ENCODE measurements at regions not wholly inside any gene's neighbourhood (a gene's known extent, or its start where the extent isn't known, plus 50 kb on each side); places are given as distances from the start of the nearest gene placed in this dataset.

DNA sequence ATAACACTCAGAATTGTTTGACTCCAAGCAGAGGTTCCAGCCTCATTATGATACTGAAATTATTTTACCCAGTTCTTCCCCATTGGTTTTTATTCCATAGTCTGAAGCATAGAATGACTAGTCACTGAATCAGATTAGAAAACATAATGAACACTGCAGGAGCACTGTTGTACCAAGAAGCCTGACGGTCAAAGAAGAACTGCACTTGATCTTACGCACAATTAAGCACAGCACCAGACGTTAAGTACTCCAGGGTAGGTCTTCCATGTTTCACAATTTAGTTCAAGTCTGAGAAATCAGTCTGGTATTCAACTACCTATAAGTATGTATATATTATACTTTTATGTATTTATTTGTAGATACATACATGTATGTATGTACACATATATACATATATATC is 973.5 kb upstream of the SPRY2 start:
- Histone ChIP-seq H3K36me3 (ENCODE audit: insufficient read depth, low read length) (no peaks in the 10 kb centered on the region), H3K27me3 (ENCODE audit: control insufficient read depth in 1 of 2, insufficient read depth in 2 of 2, low read length in 2 of 2) (no peaks in the 10 kb centered on the region), H3K27ac (ENCODE audit: low read depth, low read length) (no peak overlapping the region), H3K9ac (ENCODE audit: low read length) (no peak overlapping the region), H3K4me1 (ENCODE audit: insufficient read depth, low read length) (no peaks in the 10 kb centered on the region), H3K4me3 (ENCODE audit: low read depth in 1 of 2, low read length in 2 of 2) (no peak overlapping the region), H3K9me3 (ENCODE audit: low read length) (no peaks in the 10 kb centered on the region)

DNA sequence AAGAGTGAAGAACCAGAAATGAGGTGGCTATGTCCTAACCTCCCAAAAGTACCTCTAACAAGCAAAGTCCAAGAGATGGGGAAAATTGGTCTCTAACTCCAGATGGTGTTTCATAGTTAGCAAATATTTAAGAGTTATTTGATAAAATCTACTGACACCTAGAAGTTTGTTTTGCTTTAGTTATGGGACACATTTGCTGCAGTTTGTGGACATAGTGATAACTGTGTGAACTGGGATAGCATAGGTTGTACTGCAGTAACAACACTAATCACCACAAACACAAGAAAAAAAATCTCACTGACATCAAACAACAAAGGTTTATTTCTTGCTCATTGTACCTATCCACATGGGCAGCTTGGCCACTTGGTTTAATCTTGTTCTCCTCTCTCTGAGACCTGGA is 965.0 kb upstream of the SPRY2 start:
- no peak overlapping the region for H3K4me3 ChIP-seq (ENCODE audit: low read depth in 1 of 2, low read length in 2 of 2)
- no peaks in the 10 kb centered on the region for H3K9me3 ChIP-seq (ENCODE audit: low read length)
- no peaks in the 10 kb centered on the region for H3K36me3 ChIP-seq (ENCODE audit: insufficient read depth, low read length)
- H3K4me1 ChIP-seq (ENCODE audit: insufficient read depth, low read length): no peaks in the 10 kb centered on the region
- H3K27me3 ChIP-seq (ENCODE audit: control insufficient read depth in 1 of 2, insufficient read depth in 2 of 2, low read length in 2 of 2): no peaks in the 10 kb centered on the region
- H3K27ac ChIP-seq (ENCODE audit: low read depth, low read length): no peak overlapping the region
- no peak overlapping the region for H3K9ac ChIP-seq (ENCODE audit: low read length)

DNA sequence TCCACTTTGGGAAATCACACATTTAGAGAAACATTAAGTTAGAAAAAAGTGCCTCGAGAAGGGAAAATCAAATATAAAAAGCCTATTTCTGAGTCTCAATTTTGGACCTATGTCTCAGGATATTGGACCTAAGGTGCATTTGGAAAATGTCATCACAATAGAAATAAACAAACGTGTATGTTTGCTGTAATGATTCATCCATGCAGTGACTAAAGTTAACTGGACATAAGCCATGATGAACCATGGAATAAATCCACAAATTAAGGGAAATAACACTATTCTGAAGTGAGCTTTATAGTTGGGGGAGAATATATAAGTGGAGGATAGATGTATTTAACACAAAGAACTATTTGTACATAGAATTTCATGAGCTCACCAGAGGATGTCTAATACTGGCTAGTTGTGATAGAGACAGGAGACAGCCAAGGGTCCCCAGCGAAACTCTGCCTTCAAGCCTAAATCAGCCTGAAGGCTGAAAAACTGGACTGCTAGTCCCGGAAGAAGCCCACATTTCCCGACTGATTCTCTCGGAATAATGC is 963.3 kb upstream of the SPRY2 start:
- H3K27me3 ChIP-seq (ENCODE audit: control insufficient read depth in 1 of 2, insufficient read depth in 2 of 2, low read length in 2 of 2): no peaks in the 10 kb centered on the region
- no peaks in the 10 kb centered on the region for H3K4me1 ChIP-seq (ENCODE audit: insufficient read depth, low read length)
- H3K4me3 ChIP-seq (ENCODE audit: low read depth in 1 of 2, low read length in 2 of 2): no peak overlapping the region
- H3K9me3 ChIP-seq (ENCODE audit: low read length): no peaks in the 10 kb centered on the region
- no peak overlapping the region for H3K9ac ChIP-seq (ENCODE audit: low read length)
- no peaks in the 10 kb centered on the region for H3K36me3 ChIP-seq (ENCODE audit: insufficient read depth, low read length)
- H3K27ac ChIP-seq (ENCODE audit: low read depth, low read length): no peak overlapping the region

DNA sequence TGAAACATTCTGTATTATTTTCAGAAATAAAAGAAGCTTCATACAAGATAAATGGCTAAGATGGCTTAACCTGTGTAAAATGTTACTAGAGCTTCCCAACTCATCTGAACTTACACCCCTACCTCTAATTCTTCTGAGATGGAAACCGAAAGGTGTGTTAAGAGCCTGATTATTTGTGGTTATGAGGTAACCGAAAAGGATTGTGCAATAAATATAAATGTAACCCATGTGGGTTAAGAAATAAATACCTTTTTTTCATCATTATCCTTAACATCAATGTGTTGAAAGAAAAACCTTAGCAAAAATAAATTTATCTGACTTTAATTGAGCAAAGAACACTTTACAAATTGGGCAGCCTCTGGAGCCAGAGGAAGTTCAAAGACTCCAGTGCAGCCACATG is 961.8 kb upstream of the SPRY2 start:
- Histone ChIP-seq H3K36me3 (ENCODE audit: insufficient read depth, low read length) (no peaks in the 10 kb centered on the region), H3K9ac (ENCODE audit: low read length) (no peak overlapping the region), H3K4me1 (ENCODE audit: insufficient read depth, low read length) (no peaks in the 10 kb centered on the region), H3K4me3 (ENCODE audit: low read depth in 1 of 2, low read length in 2 of 2) (no peak overlapping the region), H3K9me3 (ENCODE audit: low read length) (no peaks in the 10 kb centered on the region), H3K27me3 (ENCODE audit: control insufficient read depth in 1 of 2, insufficient read depth in 2 of 2, low read length in 2 of 2) (no peaks in the 10 kb centered on the region), H3K27ac (ENCODE audit: low read depth, low read length) (no peak overlapping the region)

DNA sequence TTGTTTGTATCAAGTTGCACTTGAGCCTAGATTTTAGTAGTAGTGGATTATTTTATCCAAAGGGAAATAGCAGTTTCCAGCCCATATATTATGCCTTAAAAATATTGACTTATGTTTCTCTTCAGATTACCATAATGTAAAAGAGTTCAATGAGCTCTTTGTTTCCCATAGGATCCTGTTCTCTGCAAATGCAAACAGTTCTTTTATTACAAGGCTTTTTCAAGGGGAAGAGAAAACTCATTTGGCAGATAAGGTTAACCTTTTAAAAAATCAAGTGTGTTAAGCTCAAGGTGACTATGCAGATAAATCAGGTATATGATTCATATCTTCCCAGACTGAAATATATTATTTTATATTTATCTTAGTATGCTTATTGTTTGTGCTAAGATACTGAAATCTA is 961.2 kb upstream of the SPRY2 start:
- H3K9me3 ChIP-seq (ENCODE audit: low read length): no peaks in the 10 kb centered on the region
- H3K4me1 ChIP-seq (ENCODE audit: insufficient read depth, low read length): no peaks in the 10 kb centered on the region
- H3K9ac ChIP-seq (ENCODE audit: low read length): no peak overlapping the region
- no peak overlapping the region for H3K27ac ChIP-seq (ENCODE audit: low read depth, low read length)
- H3K4me3 ChIP-seq (ENCODE audit: low read depth in 1 of 2, low read length in 2 of 2): no peak overlapping the region
- H3K27me3 ChIP-seq (ENCODE audit: control insufficient read depth in 1 of 2, insufficient read depth in 2 of 2, low read length in 2 of 2): no peaks in the 10 kb centered on the region
- no peaks in the 10 kb centered on the region for H3K36me3 ChIP-seq (ENCODE audit: insufficient read depth, low read length)

DNA sequence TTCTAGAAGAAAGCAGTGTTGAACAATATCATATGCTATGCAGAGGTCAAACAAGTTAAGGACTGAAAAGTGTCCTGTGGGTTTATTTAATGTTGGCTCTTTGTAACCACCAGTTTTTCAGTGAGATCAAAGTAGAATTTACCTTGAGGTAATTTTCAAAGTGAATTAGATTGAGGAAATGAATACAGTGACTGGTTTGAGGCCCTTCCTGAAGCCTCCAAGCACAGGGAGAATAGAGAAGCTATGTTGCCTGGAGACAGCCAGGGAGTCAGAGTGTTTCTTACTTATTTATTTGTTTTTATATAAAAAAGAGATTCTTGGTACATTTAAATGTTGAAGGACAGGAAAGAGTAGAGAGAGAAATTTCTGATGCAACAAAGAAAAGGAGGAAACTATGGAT is 954.3 kb upstream of the SPRY2 start:
- H3K4me3 ChIP-seq (ENCODE audit: low read depth in 1 of 2, low read length in 2 of 2): no peak overlapping the region

DNA sequence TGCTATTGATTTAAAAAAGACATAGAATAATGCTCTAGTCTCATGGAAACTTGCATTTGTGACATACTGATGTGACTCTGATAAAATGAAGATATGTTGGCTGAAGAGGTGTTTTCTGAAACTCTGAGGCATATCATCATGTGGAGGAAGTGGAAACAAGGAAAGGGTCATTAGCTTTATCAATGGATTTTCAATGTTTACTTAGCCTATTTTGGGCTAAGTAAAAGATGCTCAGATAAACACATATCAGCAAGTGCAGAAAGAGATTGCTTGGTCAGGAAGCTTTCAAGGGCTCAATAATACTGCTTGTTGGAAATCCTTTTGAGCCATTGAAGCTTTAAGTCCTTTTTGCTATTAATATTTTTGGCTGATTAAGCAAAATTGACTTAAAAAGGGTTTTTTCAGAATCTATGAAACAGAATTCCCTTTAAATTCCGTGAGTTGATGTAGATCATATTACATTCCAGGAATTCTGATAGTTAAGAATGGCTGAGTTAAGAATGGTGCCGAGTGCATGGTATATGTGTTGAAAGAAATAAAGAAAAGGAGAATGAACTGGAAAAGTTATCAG is 952.8 kb upstream of the SPRY2 start:
- H3K27ac ChIP-seq (ENCODE audit: low read depth, low read length): no peak overlapping the region
- H3K9ac ChIP-seq (ENCODE audit: low read length): no peak overlapping the region
- no peaks in the 10 kb centered on the region for H3K9me3 ChIP-seq (ENCODE audit: low read length)
- H3K36me3 ChIP-seq (ENCODE audit: insufficient read depth, low read length): no peaks in the 10 kb centered on the region
- H3K4me3 ChIP-seq (ENCODE audit: low read depth in 1 of 2, low read length in 2 of 2): no peak overlapping the region
- no peaks in the 10 kb centered on the region for H3K4me1 ChIP-seq (ENCODE audit: insufficient read depth, low read length)
- no peaks in the 10 kb centered on the region for H3K27me3 ChIP-seq (ENCODE audit: control insufficient read depth in 1 of 2, insufficient read depth in 2 of 2, low read length in 2 of 2)

More for the DNA sequence above, 954.3 kb upstream of the SPRY2 start:
- Histone ChIP-seq H3K9me3 (ENCODE audit: low read length) (no peaks in the 10 kb centered on the region), H3K27me3 (ENCODE audit: control insufficient read depth in 1 of 2, insufficient read depth in 2 of 2, low read length in 2 of 2) (no peaks in the 10 kb centered on the region), H3K4me1 (ENCODE audit: insufficient read depth, low read length) (no peaks in the 10 kb centered on the region), H3K27ac (ENCODE audit: low read depth, low read length) (no peak overlapping the region), H3K36me3 (ENCODE audit: insufficient read depth, low read length) (no peaks in the 10 kb centered on the region), H3K9ac (ENCODE audit: low read length) (no peak overlapping the region)

DNA sequence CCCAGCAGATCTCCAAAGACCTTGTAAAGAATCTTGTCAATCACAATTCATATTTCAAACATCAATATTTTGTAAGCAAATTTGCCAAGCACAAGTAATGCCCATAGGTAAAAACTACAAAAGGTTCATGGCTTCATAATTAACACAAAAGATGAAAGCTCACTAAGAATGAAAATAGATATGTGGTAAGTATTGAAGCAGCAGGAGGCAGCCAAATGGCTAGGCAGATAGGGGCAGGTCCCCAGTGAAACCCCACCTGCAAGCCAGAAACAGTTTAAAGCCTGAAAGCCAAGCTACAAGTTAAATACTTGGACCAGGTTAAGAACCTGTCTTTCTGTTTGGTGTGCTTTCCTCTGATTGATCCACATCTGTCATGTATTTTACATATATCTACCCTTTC is 942.6 kb upstream of the SPRY2 start:
- no peak overlapping the region for H3K9ac ChIP-seq (ENCODE audit: low read length)

DNA sequence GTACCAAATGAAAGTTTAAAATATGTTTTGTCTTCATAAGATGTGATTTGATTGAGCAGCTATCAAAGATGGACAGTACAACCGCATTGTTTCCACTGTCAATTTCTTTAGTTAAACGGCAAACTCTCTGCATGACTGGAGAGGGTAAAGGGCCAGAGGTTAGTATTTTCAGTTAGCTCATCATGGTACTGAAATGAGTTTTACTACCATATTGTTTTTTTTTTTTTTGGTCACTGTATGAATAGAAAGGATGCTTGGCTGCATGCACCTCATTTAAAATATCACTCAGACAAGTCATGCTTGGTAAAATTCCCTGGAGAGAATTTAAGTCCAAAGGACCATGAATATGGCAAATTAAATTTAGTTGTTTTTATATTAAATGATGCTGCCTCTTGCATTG is 942.1 kb upstream of the SPRY2 start:
- no peak overlapping the region for H3K27ac ChIP-seq (ENCODE audit: low read depth, low read length)
- no peaks in the 10 kb centered on the region for H3K4me1 ChIP-seq (ENCODE audit: insufficient read depth, low read length)
- no peaks in the 10 kb centered on the region for H3K27me3 ChIP-seq (ENCODE audit: control insufficient read depth in 1 of 2, insufficient read depth in 2 of 2, low read length in 2 of 2)
- no peaks in the 10 kb centered on the region for H3K9me3 ChIP-seq (ENCODE audit: low read length)
- H3K4me3 ChIP-seq (ENCODE audit: low read depth in 1 of 2, low read length in 2 of 2): no peak overlapping the region
- H3K9ac ChIP-seq (ENCODE audit: low read length): no peak overlapping the region
- no peaks in the 10 kb centered on the region for H3K36me3 ChIP-seq (ENCODE audit: insufficient read depth, low read length)

More for the DNA sequence above, 942.6 kb upstream of the SPRY2 start:
- Histone ChIP-seq H3K4me3 (ENCODE audit: low read depth in 1 of 2, low read length in 2 of 2) (no peak overlapping the region), H3K9me3 (ENCODE audit: low read length) (no peaks in the 10 kb centered on the region), H3K36me3 (ENCODE audit: insufficient read depth, low read length) (no peaks in the 10 kb centered on the region), H3K27ac (ENCODE audit: low read depth, low read length) (no peak overlapping the region), H3K4me1 (ENCODE audit: insufficient read depth, low read length) (no peaks in the 10 kb centered on the region), H3K27me3 (ENCODE audit: control insufficient read depth in 1 of 2, insufficient read depth in 2 of 2, low read length in 2 of 2) (no peaks in the 10 kb centered on the region)

DNA sequence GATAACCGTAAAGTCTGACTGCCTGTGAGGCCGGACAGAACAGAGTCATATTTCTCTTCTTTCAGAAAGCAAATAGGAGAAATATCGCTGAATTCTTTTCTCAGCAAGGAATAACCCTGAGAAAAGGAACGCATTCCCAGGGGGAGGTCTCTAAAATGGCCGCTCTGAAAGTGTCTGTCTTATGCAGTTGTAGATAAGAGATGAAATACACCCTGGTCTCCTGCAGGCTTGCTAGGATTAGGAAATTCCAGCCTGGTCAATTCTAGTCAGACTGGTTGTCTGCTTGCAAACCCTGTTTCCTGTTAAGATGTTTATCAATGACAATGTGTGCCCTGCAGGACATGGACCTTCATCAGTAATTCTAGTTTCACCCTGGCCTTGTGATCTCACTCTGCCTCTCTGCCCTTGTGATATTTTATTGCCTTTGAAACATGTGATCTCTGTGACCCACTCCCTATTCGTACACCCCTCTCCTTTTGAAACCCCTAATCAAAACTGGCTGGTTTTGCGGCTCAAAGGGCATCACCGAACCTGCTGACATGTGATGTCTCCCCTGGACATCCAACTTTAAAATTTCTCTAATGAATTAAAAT is 934.8 kb upstream of the SPRY2 start:
- no peak overlapping the region for H3K9ac ChIP-seq (ENCODE audit: low read length)
- H3K27me3 ChIP-seq (ENCODE audit: control insufficient read depth in 1 of 2, insufficient read depth in 2 of 2, low read length in 2 of 2): no peaks in the 10 kb centered on the region
- H3K27ac ChIP-seq (ENCODE audit: low read depth, low read length): no peak overlapping the region
- H3K4me1 ChIP-seq (ENCODE audit: insufficient read depth, low read length): no peaks in the 10 kb centered on the region
- H3K4me3 ChIP-seq (ENCODE audit: low read depth in 1 of 2, low read length in 2 of 2): no peak overlapping the region
- H3K9me3 ChIP-seq (ENCODE audit: low read length): no peaks in the 10 kb centered on the region
- no peaks in the 10 kb centered on the region for H3K36me3 ChIP-seq (ENCODE audit: insufficient read depth, low read length)

DNA sequence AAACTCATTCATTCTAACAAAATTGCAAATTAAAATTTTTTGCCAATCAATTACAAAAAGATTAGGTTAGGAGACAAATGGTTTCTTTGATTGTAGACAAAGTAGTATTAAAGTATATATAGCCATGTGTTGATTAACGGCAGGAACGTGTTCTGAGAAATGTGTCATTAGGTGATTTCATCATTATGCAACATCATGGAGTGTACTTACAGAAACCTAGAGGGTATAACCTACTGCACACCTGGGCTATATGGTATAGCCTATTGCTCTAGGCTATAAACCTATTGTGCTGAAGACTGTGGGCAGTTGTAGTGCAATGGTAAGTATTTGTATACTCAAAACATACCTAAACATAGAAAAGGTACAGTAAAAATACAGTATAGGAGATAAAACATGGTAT is 906.8 kb upstream of the SPRY2 start:
- no peaks in the 10 kb centered on the region for H3K9me3 ChIP-seq (ENCODE audit: low read length)
- no peaks in the 10 kb centered on the region for H3K36me3 ChIP-seq (ENCODE audit: insufficient read depth, low read length)
- no peak overlapping the region for H3K9ac ChIP-seq (ENCODE audit: low read length)
- no peaks in the 10 kb centered on the region for H3K4me1 ChIP-seq (ENCODE audit: insufficient read depth, low read length)
- no peaks in the 10 kb centered on the region for H3K27me3 ChIP-seq (ENCODE audit: control insufficient read depth in 1 of 2, insufficient read depth in 2 of 2, low read length in 2 of 2)
- H3K4me3 ChIP-seq (ENCODE audit: low read depth in 1 of 2, low read length in 2 of 2): no peak overlapping the region
- H3K27ac ChIP-seq (ENCODE audit: low read depth, low read length): no peak overlapping the region

DNA sequence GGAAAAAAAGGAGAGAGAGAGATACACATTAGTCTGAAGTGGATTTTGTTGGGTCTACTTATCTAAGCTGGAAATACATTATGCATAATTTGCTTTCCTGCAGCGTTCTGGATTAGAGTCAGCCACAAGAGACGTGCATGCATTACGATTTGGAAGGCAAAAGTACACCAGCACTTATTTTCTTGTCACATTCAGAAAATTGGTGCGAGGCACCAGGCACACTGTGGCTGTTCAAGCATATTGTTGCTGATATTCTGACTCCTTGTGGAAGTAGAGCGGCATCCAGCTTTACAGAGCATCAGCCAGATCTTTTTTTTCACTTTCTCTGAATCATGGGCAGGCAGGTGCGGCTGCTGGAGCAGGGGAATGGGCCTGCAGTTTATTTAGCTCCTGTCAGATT is 905.6 kb upstream of the SPRY2 start:
- Histone ChIP-seq H3K4me1 (ENCODE audit: insufficient read depth, low read length) (no peaks in the 10 kb centered on the region), H3K27ac (ENCODE audit: low read depth, low read length) (no peak overlapping the region), H3K9me3 (ENCODE audit: low read length) (no peaks in the 10 kb centered on the region), H3K36me3 (ENCODE audit: insufficient read depth, low read length) (no peaks in the 10 kb centered on the region), H3K9ac (ENCODE audit: low read length) (no peak overlapping the region), H3K4me3 (ENCODE audit: low read depth in 1 of 2, low read length in 2 of 2) (no peak overlapping the region), H3K27me3 (ENCODE audit: control insufficient read depth in 1 of 2, insufficient read depth in 2 of 2, low read length in 2 of 2) (no peaks in the 10 kb centered on the region)

Measured in muscle layer of colon (tissue), 2 donors.